ENCODE measurements at regions not wholly inside any gene's neighbourhood (a gene's known extent, or its start where the extent isn't known, plus 50 kb on each side); places are given as distances from the start of the nearest gene placed in this dataset.

- TF ChIP-seq ZNF114 (tag by site-specific recombination; IDR thresholded peaks at IDR 0.05) (no peak), CTCF (tag by site-specific recombination; IDR thresholded peaks at IDR 0.05) (no peak), ZBTB8A (tag by site-specific recombination; IDR thresholded peaks at IDR 0.05) (no peak), ZNF132 (tag by site-specific recombination; IDR thresholded peaks at IDR 0.05; ENCODE audit: borderline replicate concordance) (no peak), PATZ1 (tag by site-specific recombination; IDR thresholded peaks at IDR 0.05) (no peak), ZSCAN30 (tag by site-specific recombination; IDR thresholded peaks at IDR 0.05) (no peak), ZBTB48 (tag by site-specific recombination; IDR thresholded peaks at IDR 0.05) (no peak), ZNF624 (tag by site-specific recombination; IDR thresholded peaks at IDR 0.05) (no peak), ZNF18 (tag by site-specific recombination; IDR thresholded peaks at IDR 0.05) (no peak), ZFP3 (tag by site-specific recombination; IDR thresholded peaks at IDR 0.05; ENCODE audit: low read depth) (no peak), MZF1 (tag by site-specific recombination; IDR thresholded peaks at IDR 0.05; ENCODE audit: borderline replicate concordance) (no peak), ZNF341 (tag by site-specific recombination; IDR thresholded peaks at IDR 0.05; ENCODE audit: low read depth) (no peak), REST (tag by site-specific recombination; IDR thresholded peaks at IDR 0.05) (no peak), TRIM28 (IDR thresholded peaks at IDR 0.05; ENCODE audit: borderline replicate concordance, low read length) (no peak)
Measured at GRCh38 chr13:73169971-73170370, 111.2 kb downstream of the KLF5 start.

All from HEK293 (cell line).